HL-60 (cell line): ENCODE measurements at regions not wholly inside any gene's neighbourhood (a gene's known extent, or its start where the extent isn't known, plus 50 kb on each side); places are given as distances from the start of the nearest gene placed in this dataset.

Experiments used
- POLR2AphosphoS5 ChIP-seq: IDR thresholded peaks from 2 replicates; pipeline ENCODE4 v1.6.1; 2012; ENCODE audit warnings: low read depth
- REST ChIP-seq: IDR thresholded peaks from 2 replicates; pipeline ENCODE4 v1.6.1; 2012; ENCODE audit warnings: low read depth; ENCODE audit not compliant: insufficient replicate concordance
- TF ChIP-seq, protein P1 (sequence below): IDR thresholded peaks from one replicate; pipeline ENCODE4 v1.5.1; 2011; ENCODE audit warnings: low read length, control low read depth, inconsistent platforms; ENCODE audit not compliant: insufficient read depth

DNA sequence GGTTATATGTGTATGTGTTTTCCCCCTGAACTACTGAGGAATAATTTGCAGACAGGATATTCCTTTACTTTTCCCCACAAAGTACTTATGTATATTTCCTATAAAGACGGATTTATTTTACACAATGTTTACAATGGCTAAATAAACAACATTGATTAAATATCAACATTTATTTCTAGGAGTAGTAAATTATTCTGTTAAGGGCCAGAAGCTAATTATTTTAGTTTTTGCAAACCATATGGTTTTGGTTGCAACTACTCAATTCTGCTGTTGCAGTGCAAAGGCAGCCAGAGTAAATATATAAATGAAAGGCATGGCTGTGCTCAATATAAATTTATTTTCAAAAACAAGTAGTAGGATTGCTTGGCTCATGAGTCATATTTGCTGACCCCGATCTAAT lies 907.1 kb upstream of the MBL2 start:
- TF ChIP-seq POLR2AphosphoS5 (no peak), REST (no peak)
- TF ChIP-seq, protein P1, sequence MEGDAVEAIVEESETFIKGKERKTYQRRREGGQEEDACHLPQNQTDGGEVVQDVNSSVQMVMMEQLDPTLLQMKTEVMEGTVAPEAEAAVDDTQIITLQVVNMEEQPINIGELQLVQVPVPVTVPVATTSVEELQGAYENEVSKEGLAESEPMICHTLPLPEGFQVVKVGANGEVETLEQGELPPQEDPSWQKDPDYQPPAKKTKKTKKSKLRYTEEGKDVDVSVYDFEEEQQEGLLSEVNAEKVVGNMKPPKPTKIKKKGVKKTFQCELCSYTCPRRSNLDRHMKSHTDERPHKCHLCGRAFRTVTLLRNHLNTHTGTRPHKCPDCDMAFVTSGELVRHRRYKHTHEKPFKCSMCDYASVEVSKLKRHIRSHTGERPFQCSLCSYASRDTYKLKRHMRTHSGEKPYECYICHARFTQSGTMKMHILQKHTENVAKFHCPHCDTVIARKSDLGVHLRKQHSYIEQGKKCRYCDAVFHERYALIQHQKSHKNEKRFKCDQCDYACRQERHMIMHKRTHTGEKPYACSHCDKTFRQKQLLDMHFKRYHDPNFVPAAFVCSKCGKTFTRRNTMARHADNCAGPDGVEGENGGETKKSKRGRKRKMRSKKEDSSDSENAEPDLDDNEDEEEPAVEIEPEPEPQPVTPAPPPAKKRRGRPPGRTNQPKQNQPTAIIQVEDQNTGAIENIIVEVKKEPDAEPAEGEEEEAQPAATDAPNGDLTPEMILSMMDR = no peak
